ENCODE measurements at regions not wholly inside any gene's neighbourhood (a gene's known extent, or its start where the extent isn't known, plus 50 kb on each side); places are given as distances from the start of the nearest gene placed in this dataset.
A peak's percentile ranks its signal among the peaks of the same experiment; 100 is the strongest.

DNA sequence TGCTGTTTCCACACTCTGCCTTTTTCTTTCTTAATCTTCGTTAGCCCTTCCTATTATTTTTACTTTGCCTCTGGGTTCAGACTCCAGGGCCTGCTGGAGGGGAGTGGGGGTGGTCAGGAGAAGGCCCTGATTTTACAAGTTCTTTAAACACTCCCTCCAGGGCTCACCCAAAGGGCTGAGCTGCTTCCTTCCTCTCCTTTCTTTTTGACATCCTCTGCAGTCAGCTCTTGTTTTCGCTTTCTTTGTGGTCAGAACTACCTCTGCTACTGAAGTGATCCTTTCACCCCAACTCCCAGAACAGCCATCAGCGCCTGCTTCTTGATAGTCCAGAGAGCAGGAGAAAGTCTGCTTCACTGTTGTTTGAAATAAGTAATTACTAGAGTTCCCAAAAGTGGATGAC is 925.7 kb downstream of the EPHA4 start:
- no peak for DNase-seq (ENCODE audit: low spot score)

DNA sequence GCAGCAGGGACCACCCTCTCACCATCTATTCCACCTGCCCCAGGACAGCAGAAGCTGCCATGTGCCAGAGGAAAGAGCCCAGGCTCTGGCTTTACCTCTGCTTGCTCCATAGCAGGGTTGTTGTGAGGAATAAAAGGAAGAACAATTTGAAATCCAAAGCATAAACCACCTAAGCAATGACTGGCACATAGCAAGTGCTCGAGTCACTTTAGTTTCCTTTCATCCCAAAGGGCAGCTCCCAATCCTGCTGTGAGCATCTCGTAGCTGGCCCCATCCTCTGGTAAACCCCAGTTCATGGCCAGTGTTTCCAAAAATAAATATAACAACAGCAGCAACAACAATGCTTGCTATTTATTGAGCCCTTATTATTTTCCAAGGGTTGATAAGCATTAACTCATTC is 923.5 kb downstream of the EPHA4 start:
- no peak for DNase-seq (ENCODE audit: low spot score)

DNA sequence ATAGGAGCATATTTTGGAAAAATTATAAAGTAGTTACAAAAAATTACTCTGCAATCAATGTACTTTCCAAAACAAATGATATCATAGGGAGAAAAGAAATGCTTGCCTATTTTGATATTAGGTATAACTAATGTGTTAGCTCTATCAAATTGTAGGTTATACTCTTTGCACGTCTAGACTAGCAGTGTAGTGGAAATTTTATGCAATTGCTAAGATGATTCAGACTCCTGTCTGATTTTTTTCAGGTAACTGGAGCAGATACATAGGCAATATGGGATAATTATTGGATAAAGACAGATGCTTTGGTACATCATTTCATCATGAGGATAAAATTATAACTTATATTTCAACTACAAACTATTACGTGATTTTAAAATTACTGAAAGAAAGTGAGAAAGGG is 918.3 kb downstream of the EPHA4 start:
- no peak for DNase-seq (ENCODE audit: low spot score)

DNA sequence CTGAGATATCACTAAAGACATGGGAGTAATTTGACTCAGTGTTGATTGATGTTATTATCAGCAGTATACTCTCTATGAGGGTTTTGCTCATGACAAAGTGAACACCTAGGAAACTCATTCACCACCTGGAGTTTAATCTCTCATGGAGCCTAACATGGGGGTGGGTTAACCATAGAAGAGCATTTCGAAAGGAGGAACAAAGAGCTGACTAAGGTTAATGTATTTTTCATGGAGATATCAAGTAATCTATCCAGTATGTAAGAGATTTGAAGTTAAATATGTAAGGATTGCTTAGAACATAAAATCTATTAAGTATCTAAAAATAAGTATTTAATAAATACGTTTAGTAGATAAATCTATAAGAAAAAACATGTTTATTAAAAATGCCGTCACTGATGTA is 917.8 kb downstream of the EPHA4 start:
- DNase-seq (ENCODE audit: low spot score) = no peak

DNA sequence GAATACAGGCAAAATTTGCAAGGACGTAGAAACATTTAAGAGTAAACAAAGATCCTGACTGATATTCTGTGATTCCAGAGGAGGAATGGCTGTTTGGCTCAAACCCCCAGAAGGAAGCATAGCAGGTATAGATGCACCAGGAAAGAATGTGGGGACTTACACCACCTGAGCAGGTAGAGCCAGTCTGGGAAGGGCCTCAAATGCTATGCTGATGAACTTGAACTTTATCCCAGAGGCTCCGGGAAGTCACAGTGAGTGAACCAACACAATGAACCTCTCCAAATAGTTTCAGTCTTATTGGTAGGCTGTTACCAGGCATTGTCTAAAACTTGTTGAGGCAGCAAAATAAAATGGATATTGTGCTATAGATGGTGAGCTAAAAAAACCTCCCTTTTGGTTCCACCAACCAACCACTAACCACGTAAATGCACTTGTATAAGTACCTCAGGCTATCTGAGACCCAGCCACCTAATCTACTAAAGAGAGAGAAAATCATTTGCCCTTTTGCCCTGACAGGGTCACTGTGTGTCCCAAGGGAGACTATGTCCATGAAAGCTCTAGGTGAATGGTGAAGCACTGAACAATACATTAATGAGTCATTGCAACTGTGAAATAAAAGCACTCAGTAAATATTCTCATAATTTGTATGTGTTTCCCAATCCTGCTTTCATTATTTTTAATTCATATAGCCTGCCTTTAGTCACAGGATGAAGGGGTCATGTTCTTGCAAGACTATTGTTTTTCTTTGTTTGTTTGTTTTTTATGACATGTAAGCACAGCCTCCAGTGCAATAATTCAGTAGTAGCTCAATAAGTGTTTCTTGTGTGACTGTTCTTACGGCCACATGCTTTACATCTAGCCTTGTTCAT is 911.6 kb downstream of the EPHA4 start:
- peak; percentile 37 for DNase-seq (ENCODE audit: low spot score)

DNA sequence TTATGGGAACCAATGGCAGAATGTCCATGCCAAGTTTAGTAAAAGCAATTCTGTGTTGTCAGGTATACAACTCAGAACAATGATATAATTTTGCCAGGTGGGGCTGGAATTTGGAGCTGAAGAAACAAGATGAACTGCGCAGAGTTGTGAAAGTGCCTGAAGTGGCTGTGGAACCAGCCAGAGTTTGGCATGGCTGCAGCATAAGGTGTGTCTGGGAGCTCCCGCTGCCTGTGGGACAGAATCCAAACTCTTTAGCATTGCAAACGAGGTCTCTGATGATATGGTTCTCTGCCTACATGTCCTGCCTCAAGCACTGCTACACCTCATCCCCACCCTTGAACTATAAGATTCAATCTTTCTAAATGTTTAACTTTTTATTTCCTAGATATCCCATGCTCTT is 909.7 kb downstream of the EPHA4 start:
- DNase-seq (ENCODE audit: low spot score) = no peak

DNA sequence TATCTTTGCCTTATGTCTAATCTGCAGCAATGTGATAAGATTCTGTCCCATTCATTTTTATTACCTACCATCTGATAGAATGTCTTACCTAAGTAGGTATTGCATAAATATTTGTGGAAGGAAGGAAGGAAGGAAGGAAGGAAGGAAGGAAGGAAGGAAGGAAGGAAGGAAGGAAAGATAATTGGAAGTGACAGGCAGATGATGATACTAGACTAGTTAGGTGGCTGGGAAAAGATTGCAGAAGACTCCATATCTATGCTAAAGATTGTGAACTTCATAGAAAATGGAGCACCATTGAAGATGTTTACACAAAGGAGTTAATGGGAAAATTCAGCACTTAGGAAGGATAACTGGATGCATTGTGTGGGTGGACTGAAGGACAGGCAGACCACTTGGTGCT is 909.0 kb downstream of the EPHA4 start:
- no peak for DNase-seq (ENCODE audit: low spot score)

DNA sequence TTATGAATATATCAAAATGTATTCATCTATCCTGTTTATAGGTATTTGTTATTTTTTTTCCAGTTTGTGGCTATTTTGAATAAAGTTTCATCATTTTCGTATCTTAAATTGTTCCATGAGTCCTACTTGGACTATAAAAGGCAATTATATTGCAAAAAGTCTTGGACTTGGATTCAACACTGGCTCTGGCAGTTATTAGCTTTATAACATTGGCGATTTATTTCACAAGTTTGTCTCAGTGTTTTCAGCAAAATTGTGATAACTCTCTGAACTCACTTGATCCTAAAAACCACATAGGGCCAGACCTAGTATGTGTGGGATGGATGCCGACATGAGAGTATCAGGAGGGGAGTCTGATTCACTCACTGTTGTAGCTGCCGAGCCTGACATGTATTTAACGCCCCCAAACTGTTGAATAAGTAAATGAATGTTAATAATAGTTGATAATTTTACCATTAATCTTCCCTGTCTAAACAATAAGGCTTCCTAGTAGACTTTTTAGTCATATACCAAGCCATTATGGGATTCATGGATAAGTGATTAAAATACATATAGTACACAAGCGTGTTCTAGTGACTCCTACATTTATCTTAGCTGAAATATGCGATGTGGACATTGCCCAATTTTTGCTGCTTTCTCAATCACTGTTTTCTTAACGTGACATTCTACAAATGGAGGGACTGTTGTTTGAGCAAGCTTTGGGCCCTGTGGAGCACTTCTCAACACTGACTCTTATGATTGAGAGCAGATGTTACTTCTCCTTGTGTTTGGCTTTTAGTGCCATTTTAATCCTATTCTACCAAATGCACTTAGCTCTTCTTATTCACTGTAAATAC is 907.6 kb downstream of the EPHA4 start:
- no peak for DNase-seq (ENCODE audit: low spot score)

DNA sequence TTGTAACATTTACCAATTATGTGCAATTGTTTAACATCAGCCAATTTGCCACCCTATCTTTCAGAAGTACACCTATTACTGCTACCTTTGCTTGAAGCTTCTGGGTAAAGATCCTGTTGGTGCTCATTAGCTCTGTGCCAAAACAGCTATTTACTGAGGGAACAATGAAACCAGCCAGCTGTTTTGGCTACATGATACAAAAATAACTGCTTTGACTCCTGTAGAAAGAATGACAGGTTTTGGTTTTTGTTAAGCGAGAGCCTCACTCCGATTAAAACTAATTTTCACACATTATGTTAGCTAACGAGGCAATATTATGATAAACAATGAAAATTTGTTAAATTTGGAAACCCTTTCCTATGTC is 907.0 kb downstream of the EPHA4 start:
- DNase-seq (ENCODE audit: low spot score) = no peak

DNA sequence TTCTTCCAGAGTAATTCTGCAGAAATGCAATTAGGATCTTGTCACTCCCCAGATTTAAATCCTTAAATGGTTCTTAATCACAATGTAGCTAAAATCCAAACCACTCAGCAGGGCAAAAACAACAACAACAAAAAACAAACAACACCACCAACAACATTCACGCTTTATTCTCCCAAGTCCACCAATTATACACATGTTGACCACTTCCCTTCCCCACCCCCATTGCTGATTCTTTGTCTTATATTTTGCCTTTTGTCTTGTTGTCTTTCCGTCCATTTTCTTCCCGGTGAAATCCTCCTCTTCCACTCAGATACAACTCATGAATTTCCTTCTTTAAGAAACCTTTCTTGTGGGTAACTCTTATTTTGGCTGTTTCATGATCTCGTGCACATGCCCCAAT is 902.8 kb downstream of the EPHA4 start:
- no peak for DNase-seq (ENCODE audit: low spot score)

DNA sequence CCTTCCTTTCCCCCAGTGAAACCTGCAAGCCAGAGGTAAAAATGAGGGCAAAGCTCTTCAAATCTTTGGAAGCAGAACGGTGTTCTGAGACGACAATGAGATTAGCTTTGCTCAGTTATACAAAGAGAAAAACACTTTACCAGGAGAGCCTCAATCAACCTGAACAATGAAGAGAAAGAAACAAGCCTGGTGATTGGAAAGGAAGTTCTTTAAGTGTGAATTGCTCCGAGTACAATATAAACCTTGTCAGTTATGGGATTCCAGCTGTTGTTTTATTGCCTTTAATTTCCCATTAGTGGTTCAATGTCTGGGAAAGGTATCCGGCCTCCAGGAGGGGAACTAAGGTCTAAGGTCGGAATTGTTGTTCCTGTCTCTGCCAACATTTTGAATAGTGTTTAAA is 901.6 kb downstream of the EPHA4 start:
- DNase-seq (ENCODE audit: low spot score) = no peak

DNA sequence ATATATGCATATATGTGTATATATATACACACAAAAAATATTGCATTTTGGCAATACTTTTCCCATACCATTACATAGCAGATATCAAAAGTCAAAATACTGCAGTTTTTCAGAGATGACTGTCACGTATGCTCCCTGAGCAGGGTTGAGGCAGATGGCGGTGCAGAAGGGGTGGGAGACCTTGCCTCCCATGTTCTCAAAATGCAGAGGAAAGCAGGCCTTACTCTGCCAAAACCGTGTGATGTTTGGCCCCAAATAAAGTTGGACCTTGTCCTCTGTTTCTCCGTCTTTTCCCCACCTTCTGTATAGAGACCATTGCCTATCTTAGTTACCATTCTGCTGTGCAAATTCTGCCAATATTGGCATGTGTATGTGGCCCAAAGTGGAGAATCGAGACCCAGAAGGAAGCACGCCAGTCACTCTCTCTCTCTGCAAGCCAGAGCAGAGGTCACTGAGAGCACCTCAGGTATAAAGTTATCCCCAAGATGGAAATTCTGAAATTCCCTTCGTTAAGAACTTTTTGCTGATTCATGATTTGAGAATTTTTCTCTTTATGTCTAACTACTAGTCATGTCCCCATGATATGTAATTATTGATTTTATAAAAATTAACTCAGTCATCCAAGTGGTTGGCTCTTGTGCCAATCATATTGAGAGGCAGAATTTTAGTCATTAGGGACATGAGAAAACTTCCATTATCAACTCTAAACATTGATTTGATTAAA is 898.8 kb downstream of the EPHA4 start:
- no peak for DNase-seq (ENCODE audit: low spot score)

DNA sequence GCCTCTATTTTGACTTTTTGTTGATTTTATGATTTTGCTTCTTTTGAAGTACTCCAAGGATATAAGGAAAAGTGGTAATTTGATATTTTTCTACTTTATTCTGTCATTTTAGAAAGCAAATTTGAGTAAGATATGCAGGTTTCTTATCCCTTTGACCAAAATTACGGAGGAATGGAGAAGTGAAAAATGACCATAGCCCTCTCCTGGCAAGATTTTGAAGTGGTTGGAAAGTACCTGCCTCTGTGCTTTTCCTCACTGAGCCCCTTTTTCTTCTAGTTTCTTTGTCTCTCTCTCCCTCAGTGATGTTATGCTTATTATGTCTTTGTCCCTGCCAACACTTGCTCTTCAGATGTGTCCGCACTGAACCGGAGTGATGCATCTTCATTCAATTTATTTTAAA is 898.1 kb downstream of the EPHA4 start:
- no peak for DNase-seq (ENCODE audit: low spot score)

DNA sequence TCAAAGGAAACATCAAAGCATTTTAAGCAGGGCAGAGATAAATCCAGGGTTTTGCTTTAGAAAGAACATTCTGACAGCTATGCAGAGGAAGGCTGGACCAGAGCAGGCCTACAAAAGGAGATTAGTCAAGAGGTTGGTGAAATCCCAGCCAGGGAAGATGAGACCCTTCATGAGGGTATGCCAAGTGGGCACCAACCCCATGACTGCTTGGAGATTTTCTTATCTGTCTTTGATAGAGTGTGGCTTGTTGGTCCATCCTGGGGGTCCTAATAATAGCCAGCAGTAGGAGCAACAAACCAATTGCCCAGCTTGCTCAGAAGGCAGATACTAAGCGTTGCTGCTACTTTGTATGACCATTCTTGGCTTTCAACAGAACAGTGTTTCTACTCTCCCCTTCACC is 895.4 kb downstream of the EPHA4 start:
- no peak for DNase-seq (ENCODE audit: low spot score)

DNA sequence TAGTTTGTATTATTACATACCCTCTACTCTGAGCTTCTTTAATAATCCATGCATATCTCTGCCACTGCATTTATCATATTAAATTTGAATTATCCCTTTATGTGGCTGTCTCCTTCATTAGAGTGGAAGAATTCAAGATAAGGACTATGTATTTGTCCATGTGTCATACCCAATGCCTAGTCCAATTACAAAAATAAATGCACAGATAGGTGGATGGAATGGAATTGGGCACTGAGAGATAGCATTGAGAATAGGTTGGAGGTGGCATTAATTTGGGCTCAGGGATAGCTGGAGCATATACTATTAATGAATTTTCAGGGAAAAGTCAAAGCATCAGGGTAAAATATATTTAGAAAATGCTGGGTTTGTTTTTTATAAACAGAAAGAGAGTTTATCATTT is 893.2 kb downstream of the EPHA4 start:
- DNase-seq (ENCODE audit: low spot score) = no peak

DNA sequence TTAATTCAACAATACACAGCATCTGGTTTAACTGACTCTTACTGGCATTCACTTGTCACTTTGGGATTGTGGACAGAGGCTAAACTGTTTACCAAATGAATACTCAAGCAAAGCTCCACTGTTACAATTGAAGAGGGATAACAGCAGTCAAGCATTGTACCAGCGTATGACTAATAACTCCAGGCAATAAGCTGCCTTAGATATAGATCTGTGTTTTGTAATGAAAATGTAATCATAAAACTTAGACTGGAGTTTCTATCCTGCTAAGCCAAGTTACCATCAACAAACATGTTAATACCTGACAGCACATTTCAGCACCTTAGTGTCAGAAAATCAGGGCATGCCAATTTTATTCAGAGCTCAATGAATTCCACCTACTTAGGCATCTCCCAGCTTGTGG is 889.5 kb downstream of the EPHA4 start:
- DNase-seq (ENCODE audit: low spot score) = no peak

DNA sequence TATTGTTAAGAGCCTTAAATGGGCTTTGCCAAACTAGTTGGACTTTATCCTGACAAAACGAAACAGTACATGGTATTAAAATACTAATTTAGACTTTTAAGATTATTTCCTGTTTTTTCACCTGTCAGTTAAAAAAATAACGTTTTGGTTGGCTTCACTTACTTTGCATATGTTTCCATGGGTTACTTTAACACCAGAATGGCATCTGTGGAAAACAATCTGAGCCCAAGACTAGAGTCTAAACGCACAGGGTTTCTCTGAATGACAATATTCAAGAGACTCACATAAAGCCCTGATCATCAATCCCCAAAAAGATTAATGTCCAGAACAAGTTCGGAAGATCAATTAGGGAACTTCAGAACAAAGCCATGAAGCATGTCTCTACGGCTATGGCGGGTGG is 888.0 kb downstream of the EPHA4 start:
- no peak for DNase-seq (ENCODE audit: low spot score)

DNA sequence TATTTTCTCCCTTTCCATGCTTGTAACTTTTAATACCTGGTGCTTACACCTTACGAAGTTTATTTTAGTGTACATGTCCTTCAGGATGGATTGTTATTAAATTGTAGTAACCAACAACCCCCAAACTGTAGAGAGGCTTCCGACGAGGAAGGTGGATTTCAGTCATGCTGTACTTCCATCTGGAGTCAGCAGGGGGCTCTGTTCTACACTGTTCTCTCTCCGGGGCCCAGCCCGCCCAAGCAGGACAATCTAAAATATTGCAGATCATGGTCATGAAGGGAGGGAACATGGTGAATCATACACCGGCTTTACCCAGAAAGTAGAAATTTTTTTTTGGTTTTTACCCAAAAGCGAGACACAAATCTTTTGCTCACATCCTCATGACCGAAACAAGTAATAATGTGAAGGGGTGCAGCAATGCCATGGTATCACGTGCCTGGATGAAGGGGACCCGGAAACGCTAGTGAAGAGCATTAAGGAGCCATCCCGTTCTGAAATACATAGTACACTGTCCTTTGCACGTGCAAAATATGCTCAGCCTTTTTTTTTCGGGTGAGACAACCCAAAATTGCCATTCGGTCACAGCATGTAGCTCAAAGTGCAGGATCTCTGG is 884.8 kb downstream of the EPHA4 start:
- peak; percentile 63 for DNase-seq (ENCODE audit: low spot score)

DNA sequence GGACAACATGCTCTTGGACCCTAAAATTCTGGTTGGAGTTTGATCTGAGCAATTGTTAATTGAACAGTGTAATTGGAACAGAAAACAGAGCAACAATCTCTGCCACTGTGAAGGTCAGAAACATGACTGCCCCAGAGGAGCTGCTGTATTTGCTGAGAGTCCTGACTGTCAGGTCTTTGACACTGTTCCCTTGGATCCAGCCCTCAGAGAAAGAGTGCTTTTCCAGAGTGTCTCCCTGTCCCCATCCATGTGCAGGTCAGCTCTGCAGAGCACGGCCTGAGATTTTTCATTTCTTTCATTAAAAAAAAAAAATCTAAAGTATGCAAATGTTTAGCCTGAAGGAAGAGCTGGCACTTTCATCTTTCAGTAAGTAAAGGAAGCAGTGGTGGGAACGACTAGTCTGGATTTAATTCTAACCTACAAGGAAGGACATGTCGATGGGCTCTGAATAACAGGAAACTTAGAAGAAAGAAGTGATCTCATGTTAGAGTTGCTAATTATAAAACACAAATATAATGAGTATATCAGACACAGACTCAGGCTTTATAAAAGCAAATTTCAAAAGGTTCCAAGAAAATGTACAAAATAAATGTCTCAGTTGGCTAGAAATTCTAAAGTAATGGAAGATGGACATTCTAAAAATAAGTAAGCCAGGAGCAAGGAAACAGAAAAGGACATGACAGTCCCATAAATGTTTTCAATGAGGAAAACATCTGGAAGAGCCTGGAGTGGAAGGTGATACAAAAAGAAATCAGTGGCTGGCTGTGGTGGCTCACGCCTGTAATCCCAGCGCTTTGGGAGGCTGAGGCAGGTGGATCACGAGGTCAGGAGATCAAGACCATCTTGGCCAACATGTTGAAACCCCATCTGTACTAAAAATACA is 876.5 kb downstream of the EPHA4 start:
- no peak for DNase-seq (ENCODE audit: low spot score)

DNA sequence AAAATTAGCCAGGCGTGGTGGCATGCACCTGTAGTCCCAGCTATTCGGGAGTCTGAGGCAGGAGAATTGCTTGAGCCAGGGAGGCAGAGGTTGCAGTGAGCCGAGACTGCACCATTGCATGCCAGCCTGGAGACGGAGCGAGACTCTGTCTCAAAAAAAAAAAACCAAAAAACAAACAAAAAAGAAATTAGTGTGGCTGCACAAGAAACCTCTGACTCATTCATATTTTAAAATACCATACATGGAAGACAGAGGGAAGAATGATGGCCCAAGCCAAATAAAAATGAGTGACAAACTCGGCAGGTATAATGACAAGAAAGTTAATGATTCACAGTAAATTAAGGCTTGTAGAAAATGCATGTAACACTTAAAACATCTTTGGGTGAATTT is 875.8 kb downstream of the EPHA4 start:
- DNase-seq (ENCODE audit: low spot score) = no peak

DNA sequence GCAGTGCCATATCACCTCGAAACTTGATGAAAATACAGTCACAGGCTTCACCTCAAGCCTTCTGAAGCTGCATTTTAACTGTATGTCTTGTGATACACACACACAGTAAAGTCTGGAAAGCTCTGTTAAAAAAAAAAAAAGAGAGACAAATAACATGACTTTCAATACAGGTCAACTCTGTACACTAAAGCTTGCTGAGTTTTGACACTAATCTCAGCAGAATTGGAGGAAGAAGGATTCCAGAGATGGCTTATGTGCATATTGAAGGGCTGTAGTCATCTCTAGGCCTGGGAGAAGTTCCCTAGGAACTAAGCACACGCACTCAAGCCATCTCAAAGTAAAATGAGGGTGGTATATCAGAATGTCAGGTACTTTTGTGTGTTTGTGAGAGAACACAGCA is 875.1 kb downstream of the EPHA4 start:
- no peak for DNase-seq (ENCODE audit: low spot score)

All from iPS-NIHi11 (cell line).